Medulla oblongata (tissue), 1 donor: ENCODE measurements at regions not wholly inside any gene's neighbourhood (a gene's known extent, or its start where the extent isn't known, plus 50 kb on each side); places are given as distances from the start of the nearest gene placed in this dataset.
"Not testable (repeated sequence)": the region's sequence is repeated elsewhere in the genome, so short reads cannot be mapped to it uniquely, and the experiment has no call there.

Experiments
- DNase-seq: peaks from one replicate; pipeline ENCODE4 v3.0.0-alpha.2; 2015; ENCODE audit errors: extremely low spot score

GRCh38 chr3:147154988-147155387 is 251.4 kb downstream of the ZIC4 start:
- DNase-seq: not testable (repeated sequence)

GRCh38 chr3:147153830-147154539 is 252.4 kb downstream of the ZIC4 start:
- no peak for DNase-seq

- no peak for DNase-seq
Measured at GRCh38 chr3:147152476-147152875, 253.9 kb downstream of the ZIC4 start.

GRCh38 chr3:147141516-147142288 is 264.6 kb downstream of the ZIC4 start:
- DNase-seq: no peak

- DNase-seq: no peak
Measured at GRCh38 chr3:147139341-147139740, 267.0 kb downstream of the ZIC4 start.

DNA sequence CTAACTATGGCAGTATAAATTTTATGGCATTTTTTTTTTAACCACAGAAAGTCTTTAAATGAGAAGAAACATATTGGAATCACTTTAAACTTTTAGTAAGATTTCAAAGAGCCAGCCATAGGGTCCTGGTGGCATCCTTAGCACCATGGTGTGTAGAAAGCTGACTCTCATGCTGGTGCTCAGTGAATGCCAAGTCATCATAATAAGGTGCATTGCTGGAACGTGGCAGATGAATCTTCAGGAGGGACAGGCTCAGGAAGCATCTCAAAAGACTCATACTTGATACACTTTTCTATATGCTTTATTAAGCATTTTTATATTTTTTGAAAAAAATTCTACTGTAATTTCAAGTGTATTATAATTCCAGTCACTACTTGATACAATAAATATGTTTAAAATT is 274.2 kb downstream of the ZIC4 start:
- no peak for DNase-seq

DNA sequence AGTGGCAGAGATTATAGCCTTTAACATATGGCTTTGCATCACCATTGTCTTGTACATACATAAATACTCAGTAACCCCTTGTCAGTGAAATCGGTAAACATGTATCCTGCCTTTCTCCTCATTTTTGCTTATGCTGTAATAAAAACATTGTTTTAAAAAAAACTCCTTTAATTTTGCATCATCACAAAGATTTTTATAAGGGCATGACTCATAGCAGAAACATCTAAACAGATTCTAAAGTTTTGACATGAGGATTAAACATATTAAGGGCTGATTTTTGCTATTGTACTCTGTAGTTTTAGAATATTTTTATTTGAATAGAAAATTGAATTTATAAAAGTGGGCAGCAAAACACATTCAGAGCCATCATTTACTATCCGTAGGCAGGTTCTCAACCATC is 275.9 kb downstream of the ZIC4 start:
- no peak for DNase-seq

- DNase-seq: no peak
Measured at GRCh38 chr3:147129665-147130064, 276.7 kb downstream of the ZIC4 start.

DNA sequence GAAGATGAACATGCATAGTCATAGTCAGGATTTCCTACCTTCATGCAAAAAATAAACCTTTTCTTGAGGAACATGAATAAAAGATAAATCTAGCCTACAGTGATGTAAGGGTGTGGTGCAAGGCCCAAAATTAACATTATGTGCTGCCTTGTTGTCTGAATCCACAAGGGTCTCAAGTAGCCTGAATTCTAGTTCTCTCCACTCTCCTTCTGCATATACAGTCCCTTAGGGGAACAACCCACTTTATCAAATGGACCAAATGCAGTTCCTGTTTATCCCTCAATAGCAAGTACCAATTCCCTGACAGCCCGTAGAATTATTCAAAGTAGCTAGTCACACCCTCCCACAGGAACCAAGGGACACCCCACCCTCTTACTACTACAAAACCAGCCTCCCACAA is 284.0 kb downstream of the ZIC4 start:
- DNase-seq: no peak

GRCh38 chr3:147119989-147120388 is 286.4 kb downstream of the ZIC4 start:
- peak; percentile 40 for DNase-seq

GRCh38 chr3:147119346-147119745 is 287.0 kb downstream of the ZIC4 start:
- no peak for DNase-seq

DNA sequence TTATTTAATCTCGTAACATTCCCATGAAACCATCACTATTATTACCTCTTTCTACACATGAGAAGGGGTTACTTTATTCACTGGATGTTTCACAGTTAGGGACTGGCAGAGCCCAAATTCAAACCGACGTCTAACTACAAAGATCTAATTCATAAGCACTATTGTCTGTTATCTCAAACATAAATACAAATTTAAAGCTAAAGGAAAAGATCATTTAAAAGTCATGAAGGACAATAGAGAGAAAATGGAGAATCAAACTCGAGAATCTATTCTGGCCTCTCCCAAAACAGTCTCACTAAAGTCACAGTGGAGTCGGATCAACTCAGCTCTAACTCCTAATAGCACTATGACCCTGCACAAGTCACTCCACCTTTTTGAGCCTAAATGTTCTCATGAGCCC is 287.7 kb downstream of the ZIC4 start:
- DNase-seq: no peak

- no peak for DNase-seq
Measured at GRCh38 chr3:147117631-147118030, 288.7 kb downstream of the ZIC4 start.

DNA sequence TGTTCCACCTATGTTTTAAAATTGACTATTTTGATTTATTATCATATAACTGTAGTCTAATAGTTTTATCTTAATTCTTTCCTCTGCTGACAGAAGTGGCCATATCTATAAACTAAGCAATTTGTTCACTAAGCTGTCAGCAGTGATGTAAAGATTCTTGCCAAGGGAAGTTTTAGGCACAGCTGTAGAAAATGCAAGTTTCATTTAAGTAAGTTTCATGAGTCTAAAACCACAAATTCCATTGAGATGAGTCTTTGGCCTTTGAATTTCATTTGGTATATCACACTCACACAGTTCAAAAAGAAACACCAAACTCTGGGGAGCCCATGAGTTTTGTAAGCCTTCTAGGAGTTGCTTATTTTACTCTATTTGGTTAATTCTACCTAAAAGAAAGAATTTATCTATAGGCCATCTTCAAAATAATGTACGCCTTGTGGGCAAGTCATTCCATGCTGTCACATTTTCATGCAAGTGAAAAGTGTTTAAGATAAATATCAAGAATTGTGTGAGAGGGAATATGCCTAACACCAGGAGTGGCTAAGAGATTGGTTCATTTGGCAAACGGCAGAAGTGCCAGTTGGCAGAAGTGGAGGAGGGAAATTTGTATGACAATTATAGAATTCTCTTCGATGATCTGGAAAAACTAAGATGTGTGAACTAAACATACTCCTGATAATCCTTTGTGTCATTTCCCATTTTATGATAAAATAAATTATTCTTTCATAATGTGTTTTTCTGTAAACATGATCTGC is 292.9 kb downstream of the ZIC4 start:
- DNase-seq: no peak

DNA sequence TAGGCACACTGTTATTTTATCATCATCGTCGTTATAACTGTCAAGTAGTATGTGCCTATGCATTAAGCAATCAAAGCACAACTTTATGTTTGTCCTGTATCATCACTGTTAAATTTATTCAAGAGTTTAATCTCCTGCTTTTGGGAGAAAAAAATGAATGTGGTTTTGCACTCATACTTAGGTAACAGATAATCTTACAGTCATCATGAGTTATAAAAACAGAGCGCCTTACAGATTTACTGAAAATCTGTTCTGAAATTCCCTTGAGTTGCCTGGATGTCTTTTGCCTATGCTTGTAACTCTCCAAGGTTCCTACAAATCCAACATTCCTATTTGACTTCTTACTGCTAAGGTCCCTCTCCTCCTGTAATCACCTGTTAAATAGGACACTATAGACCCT is 307.3 kb downstream of the ZIC4 start:
- no peak for DNase-seq

GRCh38 chr3:147090461-147090860 is 315.9 kb downstream of the ZIC4 start:
- no peak for DNase-seq

GRCh38 chr3:147089286-147089685 is 317.1 kb downstream of the ZIC4 start:
- DNase-seq: no peak

GRCh38 chr3:147059500-147059899 is 346.8 kb downstream of the ZIC4 start:
- DNase-seq: not testable (repeated sequence)

GRCh38 chr3:147049821-147050220 is 356.5 kb downstream of the ZIC4 start:
- no peak for DNase-seq

GRCh38 chr3:147049305-147049704 is 357.0 kb downstream of the ZIC4 start:
- no peak for DNase-seq

- no peak for DNase-seq
Measured at GRCh38 chr3:147046916-147047315, 359.4 kb downstream of the ZIC4 start.

GRCh38 chr3:147038481-147038880 is 367.9 kb downstream of the ZIC4 start:
- DNase-seq: no peak

DNA sequence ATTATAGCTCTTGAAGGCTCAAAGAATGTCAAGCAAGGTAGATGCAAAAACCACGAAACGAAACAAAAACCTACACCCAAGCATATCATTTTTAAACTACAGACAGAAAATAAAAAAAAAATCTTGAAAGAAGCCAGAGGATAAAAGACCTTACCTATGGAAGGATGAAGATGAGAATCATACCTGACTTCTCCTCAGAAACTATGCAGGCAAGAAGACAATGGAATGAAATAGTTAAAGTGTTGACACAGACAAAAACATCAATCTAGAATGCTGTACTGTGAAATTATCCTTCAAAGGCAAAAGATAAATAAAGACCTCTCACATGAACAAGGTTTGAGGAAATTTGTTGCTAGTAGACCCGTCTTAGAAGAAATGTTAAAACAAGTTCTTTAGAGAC is 372.0 kb downstream of the ZIC4 start:
- DNase-seq: no peak
